A549 (cell line): ENCODE measurements at regions not wholly inside any gene's neighbourhood (a gene's known extent, or its start where the extent isn't known, plus 50 kb on each side); places are given as distances from the start of the nearest gene placed in this dataset.

Experiments used
- ATAC-seq, 2 experiments: fragments of 200-7000 bp in 1 of 2; fragments of >200 bp in 1 of 2; cut with Nextera tagmentation in 1 of 2; cut with Tn5 transposase in 1 of 2; 3 replicates each; pipeline versions ENCODE4 v1.8.0 to v1.9.1; 2018 to 2020; ENCODE audit warnings: mild to moderate bottlenecking in 1 of 2, moderate library complexity in 1 of 2
- CTCF ChIA-PET: fragments of 300-600 bp; sonication (Branson Sonifier 250); formaldehyde crosslinking; extraction: SDS; loops from one replicate; lab custom pipeline; 2021; ENCODE audit warnings: antibody characterized with exemption, inconsistent platforms; lab: Yijun Ruan, JAX
- POLR2A ChIA-PET: fragments of 350-600 bp; formaldehyde crosslinking; extraction: SDS; loops from one replicate; lab custom pipeline; 2021; ENCODE audit warnings: antibody characterized with exemption, inconsistent platforms; lab: Yijun Ruan, JAX
- DNase-seq, 2 experiments: peaks; one replicate each; pipeline versions ENCODE4 v3.0.0 to v3.0.0-alpha.2; 2011 to 2016; ENCODE audit warnings: low read depth in 1 of 2, low spot score in 1 of 2
- FAIRE-seq: peaks from 2 replicates; lab custom pipeline; 2011; peaks lifted over from hg19 to GRCh38; lab: Jason Lieb, UNC
- H3K27ac ChIP-seq, 2 experiments: fragments of >200 bp; sonication (Bioruptor Twin); formaldehyde crosslinking; 3 replicates each; pipeline ENCODE4 v1.5.1; 2016 to 2017
- H3K4me1 ChIP-seq: fragments of >200 bp; sonication (Bioruptor Twin); formaldehyde crosslinking; 3 replicates; pipeline ENCODE4 v1.6.1; 2016
- H3K4me2 ChIP-seq: fragments of >200 bp; sonication (Bioruptor Twin); formaldehyde crosslinking; 3 replicates; pipeline ENCODE4 v1.6.1; 2016
- H3K4me3 ChIP-seq: fragments of >200 bp; sonication (Bioruptor Twin); formaldehyde crosslinking; 3 replicates; pipeline ENCODE4 v1.5.1; 2016
- H3K9me3 ChIP-seq: fragments of >200 bp; sonication (Bioruptor Twin); formaldehyde crosslinking; 3 replicates; pipeline ENCODE4 v1.6.1; 2016
- ATOH8 ChIP-seq: fragments of 250-450 bp; sonication (Bioruptor Pico); IDR thresholded peaks from 2 replicates; pipeline ENCODE4 v1.5.0; 2020; ENCODE audit warnings: low read depth, mild to moderate bottlenecking, moderate library complexity
- BCL3 ChIP-seq: fragments of >200 bp; sonication (Bioruptor Twin); formaldehyde crosslinking; IDR thresholded peaks from 3 replicates; pipeline ENCODE4 v1.6.1; 2016
- CBX8 ChIP-seq: fragments of 200-600 bp; sonication (generic); IDR thresholded peaks from 2 replicates; pipeline ENCODE4 v1.6.1; 2016
- CEBPB ChIP-seq, 2 experiments: fragments of >200 bp in 1 of 2; sonication (Bioruptor Twin) in 1 of 2; formaldehyde crosslinking in 1 of 2; IDR thresholded peaks; 2 replicates each; pipeline ENCODE4 v1.6.1; 2012 to 2016
- E2F6 ChIP-seq: IDR thresholded peaks from 2 replicates; pipeline ENCODE4 v1.6.1; 2012; ENCODE audit warnings: low read depth, borderline replicate concordance
- EHMT2 ChIP-seq: fragments of 200-600 bp; sonication (generic); IDR thresholded peaks from 2 replicates; pipeline ENCODE4 v1.6.1; 2016; ENCODE audit warnings: antibody characterized with exemption, low read depth, mild to moderate bottlenecking, moderate library complexity
- EP300 ChIP-seq, 2 experiments: fragments of >200 bp; sonication (Bioruptor Twin); formaldehyde crosslinking; IDR thresholded peaks; 2 replicates in 1 of 2; 3 replicates in 1 of 2; pipeline ENCODE4 v1.6.1; 2016 to 2017
- FOSB ChIP-seq: fragments of 250-450 bp; sonication (Bioruptor Pico); IDR thresholded peaks from 2 replicates; pipeline ENCODE4 v1.5.0; 2020; ENCODE audit warnings: mild to moderate bottlenecking, moderate library complexity
- FOXS1 ChIP-seq: fragments of 250-450 bp; sonication (Bioruptor Pico); IDR thresholded peaks from 2 replicates; pipeline ENCODE4 v1.5.0; 2020; ENCODE audit warnings: mild to moderate bottlenecking, moderate library complexity
- HEYL ChIP-seq: fragments of 250-450 bp; sonication (Bioruptor Pico); IDR thresholded peaks from 2 replicates; pipeline ENCODE4 v1.8.0; 2021; ENCODE audit warnings: mild to moderate bottlenecking, moderate library complexity
- JUN ChIP-seq, 2 experiments: fragments of >200 bp; sonication (Bioruptor Twin); formaldehyde crosslinking; IDR thresholded peaks; 2 replicates in 1 of 2; 3 replicates in 1 of 2; pipeline ENCODE4 v1.6.1; 2016 to 2017
- NFE2L2 ChIP-seq: fragments of 150-350 bp; conservative IDR thresholded peaks from 2 replicates; pipeline ENCODE4 v1.6.1; 2014; ENCODE audit warnings: low read length
- NPAS2 ChIP-seq: fragments of 250-450 bp; sonication (Bioruptor Pico); IDR thresholded peaks from 2 replicates; pipeline ENCODE4 v1.8.0; 2022; ENCODE audit warnings: mild to moderate bottlenecking, moderate library complexity, borderline replicate concordance
- REST ChIP-seq: fragments of 200-600 bp; sonication (generic); IDR thresholded peaks from 2 replicates; pipeline ENCODE4 v1.6.1; 2016; ENCODE audit warnings: antibody characterized with exemption, mild to moderate bottlenecking, moderate library complexity
- USF2 ChIP-seq: fragments of 450-650 bp; IDR thresholded peaks from 2 replicates; pipeline ENCODE4 v1.6.1; 2014; ENCODE audit warnings: antibody characterized with exemption
- ZC3H11A ChIP-seq: fragments of 450-650 bp; IDR thresholded peaks from 2 replicates; pipeline ENCODE4 v1.6.1; 2014; ENCODE audit warnings: antibody characterized with exemption, mild to moderate bottlenecking
- ZFP36 ChIP-seq: fragments of 450-650 bp; IDR thresholded peaks from 2 replicates; pipeline ENCODE4 v1.6.1; 2014; ENCODE audit warnings: borderline replicate concordance; ENCODE audit not compliant: partially characterized antibody
- ZSCAN20 ChIP-seq: fragments of 250-450 bp; sonication (Bioruptor Pico); IDR thresholded peaks from 2 replicates; pipeline ENCODE4 v1.8.0; 2022; ENCODE audit warnings: mild to moderate bottlenecking, moderate library complexity
- WGBS: methylation state at CpG from one replicate; pipeline ENCODE4 v1.1.6; 2017; ENCODE audit errors: missing lambda C conversion rate; 5-methylcytosine and 5-hydroxymethylcytosine counted together

GRCh38 chr1:192943108-192943507, 116.1 kb downstream of the UCHL5 start:
- H3K4me2 ChIP-seq: no peak overlapping the region
- H3K4me3 ChIP-seq: no peak overlapping the region
- no peak for TF ChIP-seq ATOH8 (CRISPR knock-in tag)
- no peak for TF ChIP-seq BCL3
- TF ChIP-seq EHMT2: no peak
- no peak for TF ChIP-seq JUN (IDR thresholded peaks at IDR 0.05)
- TF ChIP-seq ZFP36: no peak
- no peak for TF ChIP-seq USF2
- no peak for TF ChIP-seq ZSCAN20
- TF ChIP-seq NFE2L2: no peak
- TF ChIP-seq REST: no peak
- TF ChIP-seq FOXS1 (CRISPR knock-in tag): no peak
- TF ChIP-seq CBX8: no peak
- no peak for TF ChIP-seq EP300 (IDR thresholded peaks at IDR 0.05)
- TF ChIP-seq HEYL (CRISPR knock-in tag): no peak
- no peak for TF ChIP-seq E2F6
- no peak overlapping the region for H3K27ac ChIP-seq
- H3K9me3 ChIP-seq: no peaks in the 10 kb centered on the region
- ChIA-PET POLR2A (no interaction called here), CTCF (interaction anchor here (1.3 kb wide), 1 partner anchor 9 kb away, joined by 4 read pairs; no protein-coding TSS in a partner anchor)
- no peak for FAIRE-seq
- no peak for DNase-seq
- ATAC-seq: no peak
- no peaks in the 10 kb centered on the region for H3K4me1 ChIP-seq
- 87% methylated on average over 3 of the region's 3 CpGs for WGBS

- no peak overlapping the region for H3K4me2 ChIP-seq
- H3K27ac ChIP-seq: no peak overlapping the region
- 96% methylated on average over 1 of the region's 1 CpG for WGBS
- DNase-seq (no peak), ATAC-seq (no peak), FAIRE-seq (no peak)
- ChIA-PET POLR2A (interaction anchor here (0.9 kb wide), 1 partner anchor 135 kb away, joined by 3 read pairs; the partner anchor contains the start of gene RGS2), CTCF (interaction anchor here (1.3 kb wide), 1 partner anchor 10 kb away, joined by 4 read pairs; no protein-coding TSS in a partner anchor)
- no peak overlapping the region for H3K4me3 ChIP-seq
- no peaks in the 10 kb centered on the region for H3K4me1 ChIP-seq
- no peaks in the 10 kb centered on the region for H3K9me3 ChIP-seq
- no peak for TF ChIP-seq CEBPB (IDR thresholded peaks at IDR 0.05)
- no peak for TF ChIP-seq HEYL (CRISPR knock-in tag)
- TF ChIP-seq NPAS2 (CRISPR knock-in tag): no peak
- TF ChIP-seq FOSB (CRISPR knock-in tag): no peak
- no peak for TF ChIP-seq NFE2L2
- TF ChIP-seq ZC3H11A: no peak
These were observed 115.6 kb downstream of the UCHL5 start for GRCh38 chr1:192943522-192943921.
